ENCODE measurements at regions not wholly inside any gene's neighbourhood (a gene's known extent, or its start where the extent isn't known, plus 50 kb on each side); places are given as distances from the start of the nearest gene placed in this dataset.

DNA sequence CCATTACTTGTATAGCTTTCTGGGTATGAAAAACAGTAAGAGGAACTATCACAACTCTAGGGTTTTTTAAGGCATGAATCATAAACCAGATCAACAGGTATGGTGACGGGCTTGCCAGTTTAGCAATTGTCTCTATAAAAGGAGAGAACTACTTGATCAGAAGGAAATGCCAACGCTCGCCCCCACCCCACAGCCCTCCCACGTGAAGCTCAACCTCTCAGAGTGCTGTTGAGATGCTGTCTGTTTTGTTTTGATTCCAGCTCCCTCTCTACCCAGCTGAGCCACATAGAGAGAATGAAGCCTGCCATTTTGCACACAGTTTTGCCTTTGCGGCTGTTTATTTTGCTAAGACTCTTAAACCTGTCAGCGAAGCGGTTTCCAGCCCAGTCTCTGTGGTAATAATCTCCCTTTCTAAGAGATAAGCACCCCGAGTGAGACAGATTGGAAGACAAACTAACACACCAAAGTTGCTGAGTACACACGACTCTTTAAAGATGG lies 257.9 kb upstream of the ANKRD55 start:
- Histone ChIP-seq H3K4me3 (no peak overlapping the region), H3K36me3 (no peaks in the 10 kb centered on the region), H3K27me3 (no peaks in the 10 kb centered on the region), H3K9me3 (no peaks in the 10 kb centered on the region)
- DNase-seq, result no peak

DNA sequence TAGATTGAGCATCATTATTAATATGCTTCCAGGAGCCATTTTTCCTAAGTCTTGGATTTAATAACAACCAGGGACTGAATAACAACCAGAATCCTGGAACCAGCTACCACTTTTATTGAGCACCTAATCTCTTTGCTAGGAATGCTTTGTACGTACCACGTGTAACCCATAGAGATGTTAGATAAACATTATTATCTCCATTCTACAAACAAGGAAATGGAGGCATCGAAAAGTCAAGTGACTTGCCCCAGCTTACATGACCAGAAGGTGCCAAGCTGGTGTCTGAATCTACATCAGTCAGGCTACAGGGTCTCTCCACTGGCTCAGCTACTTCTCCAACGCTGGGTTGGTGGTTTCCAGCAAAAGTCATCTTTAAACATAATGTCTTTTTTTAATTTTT lies 256.1 kb upstream of the ANKRD55 start:
- Histone ChIP-seq H3K4me3 (no peak overlapping the region), H3K9me3 (no peaks in the 10 kb centered on the region), H3K27me3 (no peaks in the 10 kb centered on the region), H3K36me3 (no peaks in the 10 kb centered on the region)
- DNase-seq, result no peak

GRCh38 chr5:56487528-56488115 lies 254.5 kb upstream of the ANKRD55 start:
- Histone ChIP-seq H3K27me3 (no peaks in the 10 kb centered on the region), H3K36me3 (no peaks in the 10 kb centered on the region), H3K9me3 (no peaks in the 10 kb centered on the region), H3K4me3 (no peak overlapping the region)
- no peak for DNase-seq

DNA sequence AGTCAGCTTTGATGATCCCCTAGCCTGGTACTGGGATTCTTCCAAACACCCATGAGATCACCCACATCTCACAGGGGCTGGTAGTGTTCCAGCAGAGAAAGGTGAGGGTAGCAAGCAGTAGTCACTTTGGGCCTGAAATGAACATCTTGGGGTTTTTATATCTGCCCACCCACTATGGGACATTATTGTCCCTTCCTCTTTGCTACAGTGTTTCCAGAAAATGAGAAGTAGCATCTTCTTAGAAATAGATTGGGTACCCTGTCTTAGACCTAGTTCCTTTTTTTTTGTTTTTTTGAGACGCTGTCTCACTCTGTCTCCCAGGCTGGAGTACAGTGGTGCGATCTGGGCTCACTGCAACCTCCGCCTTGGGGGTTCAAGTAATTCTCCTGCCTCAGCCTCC lies 249.2 kb upstream of the ANKRD55 start:
- H3K36me3 ChIP-seq, result no peaks in the 10 kb centered on the region
- H3K4me3 ChIP-seq, result no peak overlapping the region
- no peaks in the 10 kb centered on the region for H3K27me3 ChIP-seq
- DNase-seq, result no peak
- no peaks in the 10 kb centered on the region for H3K9me3 ChIP-seq

- no peaks in the 10 kb centered on the region for H3K9me3 ChIP-seq
- peak; percentile 23 for DNase-seq
- peak overlapping the region; percentile 53 for H3K4me3 ChIP-seq
- no peaks in the 10 kb centered on the region for H3K27me3 ChIP-seq
- no peaks in the 10 kb centered on the region for H3K36me3 ChIP-seq
Measured at GRCh38 chr5:56481428-56482357, 248.6 kb upstream of the ANKRD55 start.

DNA sequence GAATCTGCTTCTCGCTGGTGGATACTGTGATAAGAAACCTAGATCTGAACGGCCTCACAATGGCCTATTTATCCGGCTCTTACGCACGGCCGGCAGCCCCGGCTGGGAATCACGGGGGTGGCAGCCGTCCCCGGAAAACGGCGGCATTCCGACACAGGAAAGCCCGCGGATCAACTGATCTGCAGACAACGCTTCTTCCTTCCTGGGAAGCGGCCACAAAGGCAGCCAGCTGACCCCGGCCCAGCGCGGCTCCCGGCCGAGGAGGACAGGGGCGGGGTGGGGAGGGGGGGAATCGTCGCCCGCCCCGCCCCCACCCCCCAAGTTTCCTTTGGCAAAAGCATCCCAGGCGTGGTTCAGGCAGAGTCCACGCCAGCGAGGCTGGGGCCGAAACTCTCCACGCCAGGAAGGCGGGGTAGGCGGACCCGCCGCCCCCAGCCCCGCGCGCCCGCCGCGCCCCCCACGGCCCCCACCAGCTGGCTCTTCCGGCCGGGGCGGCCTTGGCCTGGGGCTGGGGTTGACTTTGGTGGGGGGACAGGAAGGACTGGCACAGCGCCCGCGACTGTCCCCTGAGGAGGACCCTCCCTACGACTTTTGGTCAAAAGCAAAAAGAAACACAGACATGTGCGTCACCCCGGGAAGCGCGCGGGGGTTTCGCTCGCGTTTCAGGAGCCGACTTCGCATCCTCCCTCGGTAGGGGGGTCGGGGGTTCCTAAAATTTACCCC lies 247.7 kb upstream of the ANKRD55 start:
- no peaks in the 10 kb centered on the region for H3K36me3 ChIP-seq
- peak; percentile 59 for DNase-seq

DNA sequence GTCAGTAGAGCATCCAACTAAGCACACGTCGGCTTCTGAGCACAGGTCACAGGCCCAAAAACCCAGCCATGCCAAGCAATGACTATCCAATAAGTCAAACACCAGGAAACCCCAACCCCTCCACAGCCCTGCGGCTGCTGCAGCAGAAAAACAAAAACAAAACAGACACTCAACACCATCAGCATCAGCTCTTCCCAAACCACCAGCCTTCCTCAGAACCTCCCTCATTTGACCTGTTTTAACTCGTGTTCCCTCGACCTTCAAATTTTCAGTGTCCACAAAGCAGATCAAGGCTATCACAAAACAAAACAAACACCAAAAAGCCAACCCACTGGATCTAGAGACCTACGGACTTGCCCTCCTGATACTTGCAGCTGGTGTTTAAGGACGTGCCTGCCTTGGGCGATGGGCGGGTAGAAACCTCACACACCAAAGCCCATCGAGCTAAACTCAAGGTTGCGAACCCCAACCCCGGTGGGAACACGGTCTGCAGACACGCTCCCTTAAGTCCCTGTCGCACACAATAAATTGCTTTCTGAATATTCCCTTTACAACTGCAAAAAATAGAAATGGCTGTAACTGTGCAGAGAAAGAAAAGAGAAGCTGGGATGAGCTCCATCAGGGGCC lies 247.1 kb upstream of the ANKRD55 start:
- peak; percentile 41 for DNase-seq
- Histone ChIP-seq H3K4me3 (peak overlapping the region; percentile 53), H3K27me3 (no peaks in the 10 kb centered on the region), H3K9me3 (no peaks in the 10 kb centered on the region), H3K36me3 (no peaks in the 10 kb centered on the region)

More for the DNA sequence above, 247.7 kb upstream of the ANKRD55 start:
- Histone ChIP-seq H3K27me3 (no peaks in the 10 kb centered on the region), H3K9me3 (no peaks in the 10 kb centered on the region), H3K4me3 (peak overlapping the region; percentile 53)

DNA sequence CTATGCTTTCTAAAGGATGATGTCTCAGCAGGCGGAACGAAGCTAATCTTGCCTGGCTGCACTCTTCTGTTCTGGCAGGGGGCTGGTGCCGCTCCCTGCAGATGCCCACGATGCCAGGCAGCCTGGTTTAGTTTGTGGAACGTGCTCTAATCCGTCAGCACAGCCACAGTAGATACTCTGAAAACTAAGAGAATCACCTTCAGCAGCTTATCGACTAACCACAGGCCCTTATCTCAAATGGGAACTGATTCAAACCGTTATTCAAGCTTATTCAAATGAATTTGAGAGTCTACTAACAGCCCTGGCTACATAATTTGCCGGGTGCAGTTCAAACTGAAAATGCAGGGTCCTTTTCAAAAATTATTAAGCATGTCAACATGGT lies 246.6 kb upstream of the ANKRD55 start:
- H3K27me3 ChIP-seq, result no peaks in the 10 kb centered on the region
- no peak for DNase-seq
- no peak overlapping the region for H3K4me3 ChIP-seq
- H3K36me3 ChIP-seq, result no peaks in the 10 kb centered on the region
- H3K9me3 ChIP-seq, result no peaks in the 10 kb centered on the region

DNA sequence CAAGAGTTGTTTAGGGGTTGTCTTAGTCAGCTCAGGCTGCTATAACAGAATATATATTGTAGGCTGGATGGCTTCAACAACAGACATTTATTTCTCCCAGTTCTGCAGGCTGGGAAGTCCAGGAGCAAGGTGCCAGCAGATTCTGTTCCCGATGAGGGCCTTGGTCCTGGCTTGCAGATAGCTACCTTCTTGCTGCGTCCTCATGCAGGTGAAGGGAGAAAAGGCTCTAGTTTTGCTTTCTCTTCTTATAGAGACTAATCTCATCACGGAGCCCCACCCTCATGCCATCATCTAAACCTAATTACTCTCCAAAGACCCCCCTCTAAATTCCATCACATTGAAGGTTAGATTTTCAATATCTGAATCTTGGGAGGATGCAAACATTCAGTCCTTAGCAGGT lies 246.0 kb upstream of the ANKRD55 start:
- no peak for DNase-seq
- no peaks in the 10 kb centered on the region for H3K36me3 ChIP-seq
- H3K9me3 ChIP-seq, result no peaks in the 10 kb centered on the region
- no peak overlapping the region for H3K4me3 ChIP-seq
- H3K27me3 ChIP-seq, result no peaks in the 10 kb centered on the region

DNA sequence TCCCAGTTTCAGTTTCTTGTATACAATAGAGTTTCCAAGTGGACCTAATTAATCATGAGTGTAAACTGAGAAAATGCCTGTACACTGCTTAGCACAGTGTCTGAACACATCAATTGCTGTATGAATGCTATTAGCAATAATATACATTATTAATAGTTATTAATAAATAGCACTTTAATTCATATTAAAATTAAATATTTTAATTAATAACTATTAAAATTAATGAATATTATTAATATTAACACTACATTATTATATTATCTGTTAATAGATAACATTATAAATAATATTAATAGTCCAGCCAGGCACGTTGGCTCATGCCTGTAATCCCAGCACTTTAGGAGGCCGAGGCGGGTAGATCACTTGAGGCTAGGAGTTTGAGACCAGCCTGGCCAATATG lies 244.9 kb upstream of the ANKRD55 start:
- no peak for DNase-seq
- Histone ChIP-seq H3K36me3 (no peaks in the 10 kb centered on the region), H3K4me3 (no peak overlapping the region), H3K27me3 (no peaks in the 10 kb centered on the region), H3K9me3 (no peaks in the 10 kb centered on the region)

DNA sequence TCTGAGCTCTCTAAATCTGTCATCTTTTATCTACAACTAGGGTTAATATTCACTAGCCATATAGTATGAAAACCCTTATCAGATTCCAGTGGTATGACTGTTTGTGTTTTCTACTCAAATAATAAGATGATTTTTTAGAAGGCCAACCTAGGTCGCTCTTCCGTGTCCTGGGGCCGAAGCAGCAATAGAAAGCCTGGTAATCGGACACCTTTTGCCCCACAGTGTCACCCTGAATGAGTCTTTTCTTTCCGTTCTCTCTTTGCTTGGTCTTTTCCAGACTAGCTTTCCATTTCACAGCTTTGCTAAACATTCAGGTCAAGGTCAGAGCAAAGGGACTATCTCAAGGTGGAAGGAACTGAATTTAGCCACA lies 243.3 kb upstream of the ANKRD55 start:
- H3K4me3 ChIP-seq, result no peak overlapping the region
- H3K9me3 ChIP-seq, result no peaks in the 10 kb centered on the region

GRCh38 chr5:56475689-56476486 lies 242.8 kb upstream of the ANKRD55 start:
- Histone ChIP-seq H3K27me3 (no peaks in the 10 kb centered on the region), H3K36me3 (no peaks in the 10 kb centered on the region), H3K4me3 (no peak overlapping the region), H3K9me3 (no peaks in the 10 kb centered on the region)
- no peak for DNase-seq

More for the DNA sequence above, 243.3 kb upstream of the ANKRD55 start:
- DNase-seq, result no peak
- H3K36me3 ChIP-seq, result no peaks in the 10 kb centered on the region
- no peaks in the 10 kb centered on the region for H3K27me3 ChIP-seq

DNA sequence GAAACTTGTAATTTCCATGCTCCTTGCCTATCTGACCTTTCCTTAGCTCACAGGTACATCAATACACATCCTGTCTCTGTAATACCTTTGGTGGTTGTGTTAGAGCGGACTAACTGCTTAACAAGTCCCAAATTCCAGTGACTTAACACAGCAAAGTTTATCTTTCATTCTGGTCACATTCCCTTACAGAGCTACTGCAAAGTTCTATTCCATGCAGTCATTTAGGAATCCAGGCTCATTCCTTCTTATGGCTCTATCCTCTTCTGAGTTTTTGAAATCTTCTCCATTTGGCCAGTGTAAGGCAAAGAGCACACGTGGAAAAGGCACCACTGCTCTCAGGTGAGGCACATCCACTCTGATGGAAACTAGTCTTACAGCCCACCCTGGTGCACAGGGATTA lies 238.6 kb upstream of the ANKRD55 start:
- H3K4me3 ChIP-seq, result no peak overlapping the region
- no peaks in the 10 kb centered on the region for H3K36me3 ChIP-seq
- DNase-seq, result no peak
- no peaks in the 10 kb centered on the region for H3K27me3 ChIP-seq
- H3K9me3 ChIP-seq, result no peaks in the 10 kb centered on the region

- no peak overlapping the region for H3K4me3 ChIP-seq
- no peaks in the 10 kb centered on the region for H3K9me3 ChIP-seq
- DNase-seq, result no peak
- no peaks in the 10 kb centered on the region for H3K36me3 ChIP-seq
- no peaks in the 10 kb centered on the region for H3K27me3 ChIP-seq
Measured at GRCh38 chr5:56470007-56470406, 236.9 kb upstream of the ANKRD55 start.

DNA sequence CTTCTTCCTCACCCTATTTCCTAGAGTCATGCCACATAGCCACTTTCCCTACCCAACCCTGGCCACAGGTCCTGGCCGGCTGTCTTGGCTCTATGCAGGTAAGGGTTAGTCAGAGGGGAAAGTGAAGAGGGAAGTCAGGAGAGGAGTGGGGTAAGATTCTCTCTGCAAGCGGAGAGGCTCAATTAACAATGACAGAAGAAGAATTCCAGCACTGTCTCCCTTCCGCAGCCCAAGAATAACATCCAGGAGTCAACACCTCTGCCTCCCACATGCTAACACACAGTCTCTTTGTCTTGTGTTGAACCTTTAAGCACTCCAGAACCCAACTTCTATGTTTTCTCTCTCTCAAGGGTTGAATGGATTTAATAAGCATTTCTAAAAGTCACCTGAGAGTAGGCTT lies 235.1 kb upstream of the ANKRD55 start:
- Histone ChIP-seq H3K9me3 (no peaks in the 10 kb centered on the region), H3K36me3 (no peaks in the 10 kb centered on the region)
- no peak for DNase-seq

DNA sequence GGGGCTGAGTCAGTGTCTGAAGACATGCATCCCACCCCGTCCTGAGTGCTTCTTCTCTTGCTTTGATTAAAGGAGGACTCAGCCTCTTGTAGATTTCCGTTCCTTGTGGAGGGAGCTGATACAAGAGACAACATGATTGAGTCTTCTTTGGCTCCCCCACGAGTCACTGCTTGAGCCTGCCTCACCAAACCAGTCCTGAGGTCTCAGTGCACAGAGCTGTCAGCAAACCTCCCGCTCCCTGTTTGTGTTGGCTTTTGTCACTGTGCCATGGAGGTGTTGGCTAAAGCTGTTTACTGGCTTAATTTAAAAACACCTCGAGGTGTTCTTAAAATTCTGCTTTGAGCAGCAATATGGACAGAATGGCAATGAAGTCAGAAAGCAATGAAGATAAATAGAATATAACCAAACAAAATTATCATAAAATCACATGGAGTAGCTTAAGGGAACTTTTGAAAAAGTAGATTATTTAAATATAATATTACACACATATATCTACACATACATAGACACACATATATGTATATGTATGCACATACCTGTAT lies 234.1 kb upstream of the ANKRD55 start:
- no peak overlapping the region for H3K4me3 ChIP-seq
- no peak for DNase-seq
- no peaks in the 10 kb centered on the region for H3K27me3 ChIP-seq
- H3K36me3 ChIP-seq, result no peaks in the 10 kb centered on the region
- H3K9me3 ChIP-seq, result no peaks in the 10 kb centered on the region

More for the DNA sequence above, 235.1 kb upstream of the ANKRD55 start:
- Histone ChIP-seq H3K4me3 (no peak overlapping the region), H3K27me3 (no peaks in the 10 kb centered on the region)

All from MG63 (cell line).